ENCODE measurements at regions not wholly inside any gene's neighbourhood (a gene's known extent, or its start where the extent isn't known, plus 50 kb on each side); places are given as distances from the start of the nearest gene placed in this dataset.
A peak's percentile ranks its signal among the peaks of the same experiment; 100 is the strongest.

DNA sequence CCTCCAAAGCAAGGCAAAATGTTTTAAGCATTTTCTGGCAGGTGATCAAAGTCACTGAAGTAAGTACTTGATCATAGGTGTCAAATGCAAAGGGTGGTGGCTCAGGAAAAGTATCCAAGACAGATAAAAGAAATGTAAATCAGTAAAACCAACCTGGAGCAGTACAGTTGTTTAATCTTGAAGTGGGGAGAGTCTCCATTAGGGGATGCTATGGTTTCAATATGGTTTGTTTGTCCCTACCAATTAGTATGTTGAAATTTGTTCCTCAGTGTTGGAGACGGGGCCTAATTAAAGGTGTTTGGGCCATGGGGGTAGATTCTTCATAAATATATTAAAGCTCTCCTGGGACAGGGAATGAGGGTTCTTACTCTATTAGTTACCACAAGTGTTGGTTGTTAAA, 1781.7 kb upstream of the PRR20A start:
- no peaks in the 10 kb centered on the region for H3K79me2 ChIP-seq (ENCODE audit: control insufficient read depth, insufficient read depth, low read length)
- H3K9me3 ChIP-seq (ENCODE audit: control insufficient read depth, insufficient read depth, low read depth, low read length), result no peaks in the 10 kb centered on the region
- no peaks in the 10 kb centered on the region for H4K20me1 ChIP-seq (ENCODE audit: control insufficient read depth, extremely low read depth, insufficient read depth, low read length)
- H3K4me2 ChIP-seq (ENCODE audit: extremely low read depth, insufficient read depth, low read length), result no peak overlapping the region
- H3K4me3 ChIP-seq (replicated peaks in 1 of 4; ENCODE audit: control extremely low read depth in 1 of 4, insufficient read depth in 1 of 4, low read depth in 3 of 4, low read length in 4 of 4), result no peak overlapping the region
- DNase-seq (ENCODE audit: low read depth in 2 of 2), result no peak
- no peak for TF ChIP-seq EZH2 (IDR thresholded peaks at IDR 0.05; ENCODE audit: low read length, missing control alignments)
- TF ChIP-seq, protein P1, sequence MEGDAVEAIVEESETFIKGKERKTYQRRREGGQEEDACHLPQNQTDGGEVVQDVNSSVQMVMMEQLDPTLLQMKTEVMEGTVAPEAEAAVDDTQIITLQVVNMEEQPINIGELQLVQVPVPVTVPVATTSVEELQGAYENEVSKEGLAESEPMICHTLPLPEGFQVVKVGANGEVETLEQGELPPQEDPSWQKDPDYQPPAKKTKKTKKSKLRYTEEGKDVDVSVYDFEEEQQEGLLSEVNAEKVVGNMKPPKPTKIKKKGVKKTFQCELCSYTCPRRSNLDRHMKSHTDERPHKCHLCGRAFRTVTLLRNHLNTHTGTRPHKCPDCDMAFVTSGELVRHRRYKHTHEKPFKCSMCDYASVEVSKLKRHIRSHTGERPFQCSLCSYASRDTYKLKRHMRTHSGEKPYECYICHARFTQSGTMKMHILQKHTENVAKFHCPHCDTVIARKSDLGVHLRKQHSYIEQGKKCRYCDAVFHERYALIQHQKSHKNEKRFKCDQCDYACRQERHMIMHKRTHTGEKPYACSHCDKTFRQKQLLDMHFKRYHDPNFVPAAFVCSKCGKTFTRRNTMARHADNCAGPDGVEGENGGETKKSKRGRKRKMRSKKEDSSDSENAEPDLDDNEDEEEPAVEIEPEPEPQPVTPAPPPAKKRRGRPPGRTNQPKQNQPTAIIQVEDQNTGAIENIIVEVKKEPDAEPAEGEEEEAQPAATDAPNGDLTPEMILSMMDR (conservative IDR thresholded peaks at IDR 0.05 in 1 of 2, IDR thresholded peaks at IDR 0.05 in 1 of 2; ENCODE audit: low read depth in 1 of 2, low read length in 2 of 2), result no peak
- H3K4me1 ChIP-seq (ENCODE audit: control insufficient read depth, extremely low read depth, insufficient read depth, low read length), result no peaks in the 10 kb centered on the region
- H3K27me3 ChIP-seq (ENCODE audit: control insufficient read depth, insufficient read depth, low read length), result no peaks in the 10 kb centered on the region
- H2AFZ ChIP-seq (ENCODE audit: low read length), result no peak overlapping the region
- no peak overlapping the region for H3K27ac ChIP-seq (ENCODE audit: insufficient read depth, low read length)
- no peak overlapping the region for H3K9ac ChIP-seq (ENCODE audit: insufficient read depth, low read length)
- no peaks in the 10 kb centered on the region for H3K36me3 ChIP-seq (ENCODE audit: control insufficient read depth, insufficient read depth, low read length)

DNA sequence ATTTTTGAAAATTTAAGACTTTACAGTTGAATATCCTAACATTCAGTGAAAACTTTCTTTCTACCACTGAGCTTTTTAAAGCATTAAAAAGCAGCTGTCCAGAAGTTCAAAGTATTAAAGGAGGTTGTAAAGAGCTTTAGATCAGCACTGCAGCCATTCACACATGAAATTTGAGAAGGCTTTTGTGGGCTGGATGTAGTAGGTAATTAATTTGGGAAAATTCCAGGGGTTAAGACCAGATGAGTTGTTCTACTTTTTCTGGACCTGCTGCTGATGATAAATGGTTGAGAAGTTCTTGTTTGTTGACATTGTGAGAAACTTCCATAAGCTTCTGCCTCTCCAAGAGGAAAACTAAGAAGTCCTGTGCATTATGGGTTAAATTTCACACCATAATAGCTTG, 1779.6 kb upstream of the PRR20A start:
- Histone ChIP-seq H4K20me1 (ENCODE audit: control insufficient read depth, extremely low read depth, insufficient read depth, low read length) (no peaks in the 10 kb centered on the region), H3K36me3 (ENCODE audit: control insufficient read depth, insufficient read depth, low read length) (no peaks in the 10 kb centered on the region), H3K4me1 (ENCODE audit: control insufficient read depth, extremely low read depth, insufficient read depth, low read length) (no peaks in the 10 kb centered on the region), H3K9me3 (ENCODE audit: control insufficient read depth, insufficient read depth, low read depth, low read length) (no peaks in the 10 kb centered on the region), H3K27me3 (ENCODE audit: control insufficient read depth, insufficient read depth, low read length) (no peaks in the 10 kb centered on the region), H3K27ac (ENCODE audit: insufficient read depth, low read length) (no peak overlapping the region), H3K4me2 (ENCODE audit: extremely low read depth, insufficient read depth, low read length) (no peak overlapping the region), H3K9ac (ENCODE audit: insufficient read depth, low read length) (no peak overlapping the region), H3K4me3 (replicated peaks in 1 of 4; ENCODE audit: control extremely low read depth in 1 of 4, insufficient read depth in 1 of 4, low read depth in 3 of 4, low read length in 4 of 4) (no peak overlapping the region), H3K79me2 (ENCODE audit: control insufficient read depth, insufficient read depth, low read length) (no peaks in the 10 kb centered on the region), H2AFZ (ENCODE audit: low read length) (no peak overlapping the region)
- TF ChIP-seq, protein P1 (conservative IDR thresholded peaks at IDR 0.05 in 1 of 2, IDR thresholded peaks at IDR 0.05 in 1 of 2; ENCODE audit: low read depth in 1 of 2, low read length in 2 of 2), result no peak
- peak in 1 of 2 donors; percentile 34 for DNase-seq (ENCODE audit: low read depth in 2 of 2)

DNA sequence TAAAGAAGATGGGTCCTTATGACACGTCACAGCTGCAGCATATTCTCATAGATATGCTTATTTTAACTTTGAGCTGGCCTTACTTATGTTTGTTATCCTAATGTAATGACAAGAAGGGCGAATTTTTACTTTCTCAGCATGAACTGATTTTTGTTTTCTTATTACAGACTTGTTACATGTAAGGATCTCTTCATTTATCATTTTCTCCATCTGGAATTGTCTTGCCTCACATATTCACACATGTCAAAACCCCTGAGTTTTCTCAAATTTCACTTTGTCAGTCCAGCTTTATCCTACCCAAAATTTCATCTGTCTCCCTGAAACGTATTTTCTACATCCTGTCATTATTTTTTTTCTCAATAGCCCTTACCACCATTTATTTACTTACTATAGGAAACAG, 1774.0 kb upstream of the PRR20A start:
- H3K9me3 ChIP-seq (ENCODE audit: control insufficient read depth, insufficient read depth, low read depth, low read length), result no peaks in the 10 kb centered on the region
- no peak overlapping the region for H2AFZ ChIP-seq (ENCODE audit: low read length)
- no peaks in the 10 kb centered on the region for H4K20me1 ChIP-seq (ENCODE audit: control insufficient read depth, extremely low read depth, insufficient read depth, low read length)
- H3K4me3 ChIP-seq (replicated peaks in 1 of 4; ENCODE audit: control extremely low read depth in 1 of 4, insufficient read depth in 1 of 4, low read depth in 3 of 4, low read length in 4 of 4), result no peak overlapping the region
- H3K4me1 ChIP-seq (ENCODE audit: control insufficient read depth, extremely low read depth, insufficient read depth, low read length), result no peaks in the 10 kb centered on the region
- H3K9ac ChIP-seq (ENCODE audit: insufficient read depth, low read length), result no peak overlapping the region
- TF ChIP-seq EZH2 (IDR thresholded peaks at IDR 0.05; ENCODE audit: low read length, missing control alignments), result no peak
- TF ChIP-seq, protein P1 (conservative IDR thresholded peaks at IDR 0.05 in 1 of 2, IDR thresholded peaks at IDR 0.05 in 1 of 2; ENCODE audit: low read depth in 1 of 2, low read length in 2 of 2), result no peak
- H3K27ac ChIP-seq (ENCODE audit: insufficient read depth, low read length), result no peak overlapping the region
- no peak overlapping the region for H3K4me2 ChIP-seq (ENCODE audit: extremely low read depth, insufficient read depth, low read length)
- no peak for DNase-seq (ENCODE audit: low read depth in 2 of 2)
- no peaks in the 10 kb centered on the region for H3K79me2 ChIP-seq (ENCODE audit: control insufficient read depth, insufficient read depth, low read length)
- H3K36me3 ChIP-seq (ENCODE audit: control insufficient read depth, insufficient read depth, low read length), result no peaks in the 10 kb centered on the region
- H3K27me3 ChIP-seq (ENCODE audit: control insufficient read depth, insufficient read depth, low read length), result no peaks in the 10 kb centered on the region
